ENCODE measurements at regions not wholly inside any gene's neighbourhood (a gene's known extent, or its start where the extent isn't known, plus 50 kb on each side); places are given as distances from the start of the nearest gene placed in this dataset.

GRCh38 chr15:25509703-25510102, 70.9 kb upstream of the UBE3A start:
- no peak for DNase-seq (ENCODE audit: low read depth, low spot score)
- ChIA-PET CTCF (interaction anchor here (0.7 to 7.8 kb wide), 18 partner anchors 10 to 1380 kb away, joined by 3 to 68 read pairs (median 6); no protein-coding TSS in a partner anchor), POLR2A (no interaction called here)
- TF ChIP-seq CTCF (IDR thresholded peaks at IDR 0.05; ENCODE audit: insufficient read depth, low read length, missing control alignments) = no peak
- H3K4me3 ChIP-seq (ENCODE audit: low read depth, low read length) = no peak overlapping the region

GRCh38 chr15:25508369-25509002, 69.7 kb upstream of the UBE3A start:
- POLR2A ChIA-PET = no interaction called here
- TF ChIP-seq CTCF (IDR thresholded peaks at IDR 0.05; ENCODE audit: insufficient read depth, low read length, missing control alignments) = peak; percentile 55
- H3K4me3 ChIP-seq (ENCODE audit: low read depth, low read length) = no peak overlapping the region
- DNase-seq (ENCODE audit: low read depth, low spot score) = peak; percentile 5
- CTCF ChIA-PET = interaction anchor here (0.6 to 7.8 kb wide), 45 partner anchors 9 to 1383 kb away, joined by 3 to 68 read pairs (median 3); no protein-coding TSS in a partner anchor

GRCh38 chr15:25504307-25504706, 65.5 kb upstream of the UBE3A start:
- ChIA-PET CTCF (interaction anchor here (1.0 to 7.8 kb wide), 3 partner anchors 206 to 1270 kb away, joined by 3 to 68 read pairs (median 5); no protein-coding TSS in a partner anchor), POLR2A (no interaction called here)
- DNase-seq (ENCODE audit: low read depth, low spot score) = peak; percentile 31
- TF ChIP-seq CTCF (IDR thresholded peaks at IDR 0.05; ENCODE audit: insufficient read depth, low read length, missing control alignments) = no peak
- H3K4me3 ChIP-seq (ENCODE audit: low read depth, low read length) = no peak overlapping the region

GRCh38 chr15:25501828-25502446, 63.1 kb upstream of the UBE3A start:
- H3K4me3 ChIP-seq (ENCODE audit: low read depth, low read length) = no peak overlapping the region
- peak; percentile 25 for TF ChIP-seq CTCF (IDR thresholded peaks at IDR 0.05; ENCODE audit: insufficient read depth, low read length, missing control alignments)
- no peak for DNase-seq (ENCODE audit: low read depth, low spot score)
- ChIA-PET POLR2A (no interaction called here), CTCF (interaction anchor here (0.8 to 2.8 kb wide), 5 partner anchors 16 to 585 kb away, joined by 3 to 19 read pairs (median 4); no protein-coding TSS in a partner anchor)

- POLR2A ChIA-PET = no interaction called here
- no peak for TF ChIP-seq CTCF (IDR thresholded peaks at IDR 0.05; ENCODE audit: insufficient read depth, low read length, missing control alignments)
- DNase-seq (ENCODE audit: low read depth, low spot score) = no peak
- CTCF ChIA-PET = interaction anchor here (1.7 kb wide), 1 partner anchor 11 kb away, joined by 6 read pairs; no protein-coding TSS in a partner anchor
- no peak overlapping the region for H3K4me3 ChIP-seq (ENCODE audit: low read depth, low read length)
Observed at GRCh38 chr15:25498835-25499234, 60.0 kb upstream of the UBE3A start.

GRCh38 chr15:25497934-25498333, 59.1 kb upstream of the UBE3A start:
- ChIA-PET POLR2A (no interaction called here), CTCF (no interaction called here)
- no peak for DNase-seq (ENCODE audit: low read depth, low spot score)
- no peak overlapping the region for H3K4me3 ChIP-seq (ENCODE audit: low read depth, low read length)
- no peak for TF ChIP-seq CTCF (IDR thresholded peaks at IDR 0.05; ENCODE audit: insufficient read depth, low read length, missing control alignments)
